Sigmoid colon (tissue), 6 donors: ENCODE measurements at regions not wholly inside any gene's neighbourhood (a gene's known extent, or its start where the extent isn't known, plus 50 kb on each side); places are given as distances from the start of the nearest gene placed in this dataset.

Experiments used
- DNase-seq: peaks from one replicate; pipeline ENCODE4 v3.0.0-alpha.2; 2019
- H3K27ac ChIP-seq, 4 donors: fragments of 200-600 bp; sonication (generic); one replicate each; pipeline ENCODE4 v1.5.1; 2016 to 2019; ENCODE audit warnings: mild to moderate bottlenecking in 1 of 4
- H3K27me3 ChIP-seq, 3 donors: fragments of 200-600 bp; sonication (generic); one replicate each; pipeline ENCODE4 v1.5.1; 2019; ENCODE audit warnings: mild to moderate bottlenecking in 1 of 3
- H3K36me3 ChIP-seq, 4 donors: fragments of 200-600 bp; sonication (generic); one replicate each; pipeline ENCODE4 v1.5.1; 2016 to 2019
- H3K4me1 ChIP-seq, 4 donors: fragments of 200-600 bp; sonication (generic); one replicate each; pipeline ENCODE4 v1.5.1; 2017 to 2019
- H3K4me3 ChIP-seq, 4 donors: fragments of 200-600 bp; sonication (generic); one replicate each; pipeline ENCODE4 v1.5.1; 2017 to 2019; ENCODE audit warnings: mild to moderate bottlenecking in 2 of 4, moderate library complexity in 1 of 4
- H3K9me3 ChIP-seq, 4 donors: fragments of 200-600 bp in 3 of 4; sonication (generic) in 3 of 4; one replicate each; pipeline versions ENCODE4 v1.5.1 to v1.6.1; 2013 to 2019
- EP300 ChIP-seq, 4 donors: sonication (generic); formaldehyde crosslinking; IDR thresholded peaks; one replicate each; pipeline ENCODE4 v1.6.1; 2017; ENCODE audit warnings: antibody characterized with exemption in 4 of 4
- POLR2A ChIP-seq, 2 donors: fragments of 450-650 bp; IDR thresholded peaks; one replicate each; pipeline ENCODE4 v1.6.1; 2016; ENCODE audit warnings: antibody characterized with exemption in 2 of 2, mild to moderate bottlenecking in 2 of 2, moderate library complexity in 2 of 2
- POLR2AphosphoS5 ChIP-seq, 4 donors: sonication (generic); formaldehyde crosslinking; IDR thresholded peaks; one replicate each; pipeline ENCODE4 v1.6.1; 2017; ENCODE audit warnings: antibody characterized with exemption in 4 of 4
- WGBS, 2 donors: extraction: QIAGEN DNeasy Blood & Tissue Kit; methylation state at CpG; one replicate each; pipeline ENCODE4 v1.1.7; 2013; 5-methylcytosine and 5-hydroxymethylcytosine counted together
- intact Hi-C: fragments of 100-400 bp; cut with DNase I; formaldehyde crosslinking; loops from one replicate; pipeline ENCODE4 v1.15.1; 2023
- TF ChIP-seq, protein P1 (sequence below), 4 experiments: fragments of 450-650 bp in 3 of 4; fragments of 200-600 bp in 1 of 4; IDR thresholded peaks; one replicate each; pipeline ENCODE4 v1.5.1; 2016 to 2019; ENCODE audit warnings: antibody characterized with exemption in 4 of 4, mild to moderate bottlenecking in 3 of 4, moderate library complexity in 2 of 4
- donor health status: healthy with polysubstance abuse.
- donor health status: healthy.

DNA sequence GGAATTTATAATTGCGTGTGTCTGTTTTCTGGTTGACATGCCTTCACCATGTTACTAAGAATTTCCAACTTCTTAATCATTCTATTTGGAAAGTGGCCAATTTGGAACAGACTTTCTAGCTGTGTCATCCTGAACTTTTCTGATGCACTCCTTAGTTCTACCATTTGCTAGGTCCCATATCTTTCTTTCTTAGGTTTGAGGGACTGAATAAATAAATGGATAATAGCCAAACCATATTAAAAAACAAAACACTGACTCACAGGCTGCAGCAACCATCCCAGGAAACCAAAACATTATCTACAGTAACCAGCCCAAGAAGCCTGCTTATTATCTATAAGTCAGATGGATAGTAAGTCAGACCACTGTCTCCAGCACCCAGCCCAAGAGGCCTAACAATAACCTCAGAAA, 57.5 kb upstream of the PLET1 start:
- 76 to 83% methylated on average over 1 of the region's 1 CpG for WGBS, 2 donors
- Histone ChIP-seq H3K36me3 (no peaks in the 10 kb centered on the region), H3K4me1 (peaks cover 0 to 46% (median 35%) of the 10 kb centered on the region in 4 donors), H3K9me3 (no peaks in the 10 kb centered on the region), H3K27ac (peak overlapping the region; percentile 51 to 74 (median 56)), H3K27me3 (no peaks in the 10 kb centered on the region), H3K4me3 (no peak overlapping the region)
- no peak for DNase-seq
- TF ChIP-seq EP300 (IDR thresholded peaks at IDR 0.05) = peak in 1 of 4 donors; percentile 46
- peak in 3 of 4 donors; percentile 48 to 58 (median 57) for TF ChIP-seq POLR2AphosphoS5 (IDR thresholded peaks at IDR 0.05)
- no peak for TF ChIP-seq POLR2A (IDR thresholded peaks at IDR 0.05)
- TF ChIP-seq, protein P1, sequence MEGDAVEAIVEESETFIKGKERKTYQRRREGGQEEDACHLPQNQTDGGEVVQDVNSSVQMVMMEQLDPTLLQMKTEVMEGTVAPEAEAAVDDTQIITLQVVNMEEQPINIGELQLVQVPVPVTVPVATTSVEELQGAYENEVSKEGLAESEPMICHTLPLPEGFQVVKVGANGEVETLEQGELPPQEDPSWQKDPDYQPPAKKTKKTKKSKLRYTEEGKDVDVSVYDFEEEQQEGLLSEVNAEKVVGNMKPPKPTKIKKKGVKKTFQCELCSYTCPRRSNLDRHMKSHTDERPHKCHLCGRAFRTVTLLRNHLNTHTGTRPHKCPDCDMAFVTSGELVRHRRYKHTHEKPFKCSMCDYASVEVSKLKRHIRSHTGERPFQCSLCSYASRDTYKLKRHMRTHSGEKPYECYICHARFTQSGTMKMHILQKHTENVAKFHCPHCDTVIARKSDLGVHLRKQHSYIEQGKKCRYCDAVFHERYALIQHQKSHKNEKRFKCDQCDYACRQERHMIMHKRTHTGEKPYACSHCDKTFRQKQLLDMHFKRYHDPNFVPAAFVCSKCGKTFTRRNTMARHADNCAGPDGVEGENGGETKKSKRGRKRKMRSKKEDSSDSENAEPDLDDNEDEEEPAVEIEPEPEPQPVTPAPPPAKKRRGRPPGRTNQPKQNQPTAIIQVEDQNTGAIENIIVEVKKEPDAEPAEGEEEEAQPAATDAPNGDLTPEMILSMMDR (IDR thresholded peaks at IDR 0.05) = no peak
- intact Hi-C loops = no loop called here

DNA sequence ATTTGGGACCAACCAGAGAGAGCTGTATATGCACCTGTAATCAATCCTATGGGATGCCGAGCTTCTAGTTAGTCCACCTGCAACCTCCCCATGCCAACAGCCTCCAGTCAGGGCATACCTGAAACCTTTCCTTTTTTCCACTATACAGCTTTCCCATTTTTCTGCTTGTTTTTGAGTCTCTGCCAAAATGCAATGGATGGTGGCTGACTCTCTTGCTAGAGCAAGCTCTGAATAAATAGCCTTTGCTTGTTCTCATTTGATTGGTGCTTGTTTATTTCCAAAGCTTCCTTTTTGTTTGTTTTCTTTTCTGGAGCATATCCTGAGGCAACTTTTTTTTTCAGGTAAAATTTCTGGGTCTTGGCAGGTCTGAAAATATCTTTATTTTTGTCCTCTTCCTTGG, 58.0 kb upstream of the PLET1 start:
- DNase-seq = no peak
- WGBS, 2 donors = 95 to 99% methylated on average over 1 of the region's 1 CpG
- H3K4me1 ChIP-seq = peaks cover 0 to 46% (median 35%) of the 10 kb centered on the region in 4 donors
- no peaks in the 10 kb centered on the region for H3K9me3 ChIP-seq
- intact Hi-C loops = no loop called here
- H3K27me3 ChIP-seq = no peaks in the 10 kb centered on the region
- TF ChIP-seq POLR2A (IDR thresholded peaks at IDR 0.05) (no peak), POLR2AphosphoS5 (IDR thresholded peaks at IDR 0.05) (no peak), EP300 (IDR thresholded peaks at IDR 0.05) (no peak)
- TF ChIP-seq, protein P1 (IDR thresholded peaks at IDR 0.05) = no peak
- H3K36me3 ChIP-seq = no peaks in the 10 kb centered on the region
- H3K4me3 ChIP-seq = no peak overlapping the region
- H3K27ac ChIP-seq = peak overlapping the region; percentile 51 to 74 (median 56)

DNA sequence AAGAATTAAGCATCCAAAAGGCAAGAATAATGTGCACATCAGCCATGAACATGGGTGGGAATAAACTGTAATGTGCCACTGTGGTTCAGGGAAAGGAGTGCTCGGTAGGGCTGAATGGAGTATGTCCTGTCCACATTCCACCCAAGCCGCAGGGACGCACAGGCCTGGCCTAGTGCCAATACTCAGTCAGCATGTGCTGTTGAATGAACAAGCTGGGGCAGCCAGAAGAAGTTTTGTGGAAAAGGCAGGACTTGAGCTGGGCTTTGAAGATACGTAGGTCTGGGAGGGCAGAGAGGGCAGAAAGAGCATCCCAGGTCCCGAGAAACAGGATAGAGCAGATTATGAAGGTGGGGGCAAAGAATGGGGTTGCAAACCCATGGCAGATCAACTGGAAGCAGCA, 60.0 kb upstream of the PLET1 start:
- H3K9me3 ChIP-seq = no peaks in the 10 kb centered on the region
- peak overlapping the region in 1 of 4 donors; percentile 6 for H3K27ac ChIP-seq
- H3K4me3 ChIP-seq = no peak overlapping the region
- DNase-seq = peak; percentile 88
- intact Hi-C loops = no loop called here
- H3K36me3 ChIP-seq = no peaks in the 10 kb centered on the region
- WGBS, 2 donors = 32 to 63% methylated on average over 5 of the region's 5 CpGs
- H3K27me3 ChIP-seq = no peaks in the 10 kb centered on the region
- peaks cover 0 to 46% (median 35%) of the 10 kb centered on the region in 4 donors for H3K4me1 ChIP-seq
- TF ChIP-seq, protein P1 (IDR thresholded peaks at IDR 0.05) = no peak
- TF ChIP-seq POLR2AphosphoS5 (IDR thresholded peaks at IDR 0.05) (peak in 2 of 4 donors; percentile 18 to 31), EP300 (IDR thresholded peaks at IDR 0.05) (no peak), POLR2A (IDR thresholded peaks at IDR 0.05) (no peak)

DNA sequence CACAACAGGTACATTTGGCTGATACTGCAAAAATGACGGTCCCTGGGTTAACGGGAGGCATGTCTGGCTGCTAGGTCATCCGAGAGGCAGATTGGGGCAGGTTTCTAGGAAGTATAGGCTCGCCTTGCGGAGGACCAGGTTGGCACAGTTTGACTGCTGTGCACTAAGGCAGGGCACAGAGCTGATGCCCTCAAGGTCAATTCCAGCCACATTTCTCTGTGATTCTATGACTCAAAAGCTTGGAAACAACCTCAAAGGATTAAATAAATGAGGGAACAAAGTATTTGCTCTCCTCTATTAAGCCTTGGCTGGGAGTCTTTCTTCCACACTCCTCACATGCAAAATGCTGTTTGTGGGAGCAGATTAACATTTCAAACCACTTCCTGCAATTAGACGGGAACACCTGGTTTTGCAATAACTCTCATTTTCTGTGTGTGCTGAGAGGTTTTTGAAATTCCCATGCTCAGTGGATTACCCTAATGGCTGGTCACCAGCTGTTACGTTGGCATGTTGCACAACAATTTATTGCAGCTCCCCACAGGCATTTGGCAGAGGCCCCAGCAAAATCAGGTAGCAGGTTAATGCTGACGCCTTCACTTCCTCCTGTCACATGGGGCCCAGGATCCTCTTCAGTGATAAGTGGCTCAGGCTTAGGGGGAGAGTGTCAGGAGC, 61.0 kb upstream of the PLET1 start:
- peaks cover 0 to 42% (median 33%) of the 10 kb centered on the region in 4 donors for H3K4me1 ChIP-seq
- no peaks in the 10 kb centered on the region for H3K27me3 ChIP-seq
- 12 to 45% methylated on average over 8 of the region's 8 CpGs for WGBS, 2 donors
- H3K36me3 ChIP-seq = no peaks in the 10 kb centered on the region
- TF ChIP-seq EP300 (IDR thresholded peaks at IDR 0.05) = no peak
- no peak for TF ChIP-seq POLR2A (IDR thresholded peaks at IDR 0.05)
- TF ChIP-seq POLR2AphosphoS5 (IDR thresholded peaks at IDR 0.05) = no peak
- TF ChIP-seq, protein P1 (IDR thresholded peaks at IDR 0.05) = no peak
- intact Hi-C loops = no loop called here
- H3K4me3 ChIP-seq = no peak overlapping the region
- H3K27ac ChIP-seq = no peak overlapping the region
- DNase-seq = no peak
- H3K9me3 ChIP-seq = no peaks in the 10 kb centered on the region
